Myocyte (in vitro differentiated cells): ENCODE measurements at regions not wholly inside any gene's neighbourhood (a gene's known extent, or its start where the extent isn't known, plus 50 kb on each side); places are given as distances from the start of the nearest gene placed in this dataset.

Experiments
- DNase-seq: peaks from one replicate; pipeline ENCODE4 v3.0.0-alpha.2; 2012; ENCODE audit warnings: low read depth

GRCh38 chr18:4640349-4641012, 185.4 kb upstream of the DLGAP1 start:
- no peak for DNase-seq

- DNase-seq = no peak
Measured at GRCh38 chr18:4639628-4640310, 184.7 kb upstream of the DLGAP1 start.

- no peak for DNase-seq
Measured at GRCh38 chr18:4638680-4639079, 183.6 kb upstream of the DLGAP1 start.

DNA sequence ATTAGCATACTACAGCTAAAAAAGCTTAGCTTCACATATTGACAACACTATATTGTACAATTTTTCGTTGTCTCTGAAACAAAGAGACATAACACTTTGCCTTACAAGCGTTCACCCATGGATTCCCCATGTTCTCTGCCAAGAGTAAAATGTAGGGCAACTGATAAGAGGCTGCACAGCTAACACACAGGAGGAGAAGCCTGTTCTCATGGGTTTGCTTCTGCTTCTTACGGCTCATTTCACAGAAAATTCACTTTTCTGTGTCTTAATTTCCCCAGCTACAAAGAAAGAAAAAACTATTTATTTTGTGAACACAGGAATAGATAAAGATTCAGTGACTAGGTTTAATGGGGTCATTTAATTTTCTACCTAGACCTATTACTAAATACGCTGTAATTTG, 182.8 kb upstream of the DLGAP1 start:
- DNase-seq = no peak

- DNase-seq = no peak
Measured at GRCh38 chr18:4636967-4637366, 181.9 kb upstream of the DLGAP1 start.

- DNase-seq = no peak
Measured at GRCh38 chr18:4631239-4631638, 176.1 kb upstream of the DLGAP1 start.

GRCh38 chr18:4605212-4605611, 150.1 kb upstream of the DLGAP1 start:
- DNase-seq = no peak

GRCh38 chr18:4603955-4604354, 148.8 kb upstream of the DLGAP1 start:
- DNase-seq = no peak

DNA sequence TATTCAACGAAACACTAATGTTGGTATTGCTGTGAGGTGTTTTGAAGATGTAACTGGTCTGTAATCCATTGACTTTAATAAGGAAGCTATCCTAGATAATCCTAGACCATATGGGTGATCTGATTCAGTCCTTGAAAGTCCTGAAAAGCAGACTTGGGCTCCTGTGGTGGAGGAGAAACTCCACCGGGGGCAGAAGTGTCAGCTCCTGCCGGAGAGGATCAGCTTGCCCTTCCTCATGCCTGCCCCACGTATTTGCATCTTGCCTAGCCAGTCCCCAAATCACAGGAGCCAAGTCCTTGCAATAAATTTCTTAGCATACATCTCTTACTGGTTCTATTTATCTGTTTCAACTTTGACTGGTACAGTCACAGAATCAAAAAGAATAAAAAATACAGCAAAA, 144.2 kb upstream of the DLGAP1 start:
- no peak for DNase-seq

GRCh38 chr18:4597301-4597700, 142.2 kb upstream of the DLGAP1 start:
- DNase-seq = no peak

GRCh38 chr18:4593895-4594294, 138.8 kb upstream of the DLGAP1 start:
- no peak for DNase-seq

DNA sequence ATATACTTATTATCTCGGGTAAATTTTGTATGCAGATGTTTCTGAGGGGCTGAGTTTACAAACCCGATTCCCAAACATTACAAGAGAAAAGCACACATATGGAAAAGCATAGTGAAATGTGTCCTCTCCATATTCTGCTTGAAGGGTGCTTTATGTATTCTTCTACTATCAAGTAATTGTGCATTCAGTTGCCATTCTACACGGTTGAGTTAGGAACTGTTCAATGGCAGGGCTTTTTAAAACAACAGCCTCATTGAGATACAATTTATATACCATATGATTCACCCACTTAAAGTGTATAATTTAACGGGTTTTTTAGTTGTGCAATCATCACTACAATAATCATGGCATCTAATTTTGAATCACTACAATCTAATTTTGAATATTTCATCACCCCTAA, 138.4 kb upstream of the DLGAP1 start:
- no peak for DNase-seq

GRCh38 chr18:4589056-4589800, 134.1 kb upstream of the DLGAP1 start:
- no peak for DNase-seq

DNA sequence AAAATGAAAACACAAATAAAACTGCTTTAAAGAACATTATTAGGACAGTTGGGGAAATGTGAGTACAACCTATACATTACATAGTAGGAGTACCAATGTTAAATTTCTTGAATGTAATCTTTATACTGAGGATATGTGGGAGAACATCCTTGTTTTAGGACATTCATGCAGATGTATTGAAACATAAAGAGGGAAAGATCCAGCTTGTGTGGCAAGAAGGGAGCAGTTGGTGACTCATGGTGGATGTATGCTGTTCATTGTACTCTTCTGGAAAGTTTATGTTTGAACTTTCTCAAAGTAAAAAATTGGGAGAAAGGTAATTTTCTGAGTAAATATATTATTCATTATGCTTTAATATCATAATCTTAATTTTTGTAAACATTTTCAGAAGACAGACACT, 132.1 kb upstream of the DLGAP1 start:
- DNase-seq = no peak

DNA sequence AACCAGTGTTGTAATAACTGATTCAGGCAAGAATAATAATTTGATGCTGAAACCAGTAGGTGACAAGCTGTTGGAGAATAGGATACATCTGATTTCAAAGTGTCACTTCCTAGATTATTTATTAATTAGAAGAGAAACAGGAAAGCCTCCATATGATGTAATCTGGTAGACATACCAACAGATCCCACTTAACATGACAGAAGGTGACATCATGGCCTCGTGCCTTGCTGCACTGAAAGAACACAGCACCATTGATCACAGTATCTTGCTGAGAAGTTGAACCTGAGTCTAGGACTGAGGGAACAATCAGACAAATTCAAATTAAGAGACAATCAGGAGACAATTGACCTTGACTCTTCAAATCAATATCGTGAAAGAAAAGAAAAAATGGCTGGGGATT, 131.6 kb upstream of the DLGAP1 start:
- no peak for DNase-seq

- no peak for DNase-seq
Measured at GRCh38 chr18:4582431-4583335, 127.6 kb upstream of the DLGAP1 start.

DNA sequence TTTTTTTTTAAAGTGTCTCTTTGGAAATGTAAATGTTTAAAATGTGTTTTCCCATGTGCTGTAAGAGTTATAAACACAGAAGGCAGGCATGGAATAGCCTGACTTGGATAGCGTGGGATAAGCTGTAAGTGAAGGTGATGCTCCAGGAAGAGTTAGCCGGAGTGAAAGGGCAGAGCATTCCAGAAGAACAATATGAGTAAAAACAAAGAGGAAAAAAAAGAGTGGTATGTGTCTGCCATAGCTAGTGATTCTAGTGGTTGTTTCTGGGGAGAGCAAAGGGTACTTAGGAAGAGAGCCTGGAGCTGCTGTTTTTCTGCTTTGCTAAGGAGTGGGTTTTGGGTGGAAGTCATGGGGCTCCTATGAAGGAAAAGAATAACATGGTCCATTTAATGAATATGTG, 126.9 kb upstream of the DLGAP1 start:
- DNase-seq = no peak

- DNase-seq = no peak
Measured at GRCh38 chr18:4578449-4578848, 123.3 kb upstream of the DLGAP1 start.

GRCh38 chr18:4573735-4574134, 118.6 kb upstream of the DLGAP1 start:
- no peak for DNase-seq

DNA sequence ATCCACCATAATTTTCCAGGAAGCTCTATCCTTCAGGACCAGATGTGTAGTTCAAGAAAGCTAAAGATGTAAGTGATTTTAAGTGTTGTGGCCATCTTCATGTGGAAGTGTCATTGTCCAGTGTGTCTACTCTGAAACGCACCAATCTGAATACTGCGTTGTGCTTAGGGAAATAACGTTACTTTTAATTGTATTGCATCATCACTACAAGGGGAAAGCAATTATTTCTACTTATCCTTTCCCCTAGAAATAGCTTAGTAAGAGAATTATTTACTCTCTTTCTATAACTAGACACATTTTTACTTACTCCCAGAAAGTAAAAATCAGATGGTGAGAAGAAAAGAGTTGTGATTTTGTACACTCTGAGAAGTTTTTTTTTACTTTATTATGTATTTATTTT, 102.4 kb upstream of the DLGAP1 start:
- no peak for DNase-seq

GRCh38 chr18:4551001-4551360, 95.9 kb upstream of the DLGAP1 start:
- no peak for DNase-seq
